T-cell (primary cell): ENCODE measurements at regions not wholly inside any gene's neighbourhood (a gene's known extent, or its start where the extent isn't known, plus 50 kb on each side); places are given as distances from the start of the nearest gene placed in this dataset.

Source experiments
- ATAC-seq, 4 experiments: fragments of 200-7000 bp in 3 of 4; fragments of 150-1000 bp in 1 of 4; cut with Tn5 transposase; replicated peaks in 1 of 4; 1 replicate in 3 of 4; 2 replicates in 1 of 4; pipeline ENCODE4 v1.10.0; 2021; ENCODE audit warnings: moderate library complexity in 3 of 4, mild to moderate bottlenecking in 2 of 4, moderate number of reproducible peaks in 1 of 4
- CTCF ChIA-PET, 2 donors: fragments of 300-600 bp; sonication (Branson Sonifier 250); formaldehyde crosslinking; loops; one replicate each; lab custom pipeline; 2022; ENCODE audit warnings: antibody characterized with exemption in 2 of 2; lab: Charles Lee
- POLR2A ChIA-PET, 2 donors: fragments of 300-600 bp; sonication (Branson Sonifier 250); formaldehyde crosslinking; loops; one replicate each; lab custom pipeline; 2022; ENCODE audit warnings: antibody characterized with exemption in 2 of 2; lab: Charles Lee
- DNase-seq, 35 experiments: peaks; one replicate each; pipeline versions ENCODE4 v3.0.0 to v3.0.0-alpha.2; 2013 to 2023
- H3K27ac ChIP-seq: one replicate; pipeline ENCODE4 v1.5.1; 2013; ENCODE audit warnings: low read length
- H3K27me3 ChIP-seq, 2 experiments: replicated peaks in 1 of 2; 1 replicate in 1 of 2; 2 replicates in 1 of 2; pipeline versions ENCODE4 v1.6.1 to v1.7.0; 2013; ENCODE audit warnings: low read length in 1 of 2, mixed read lengths in 1 of 2; ENCODE audit not compliant: control insufficient read depth in 2 of 2, insufficient read depth in 2 of 2; ENCODE audit errors: extremely low read depth in 1 of 2
- H3K36me3 ChIP-seq, 2 donors: 1 replicate in 1 of 2; 2 replicates in 1 of 2; pipeline versions ENCODE4 v1.6.1 to v1.7.0; 2013; ENCODE audit warnings: low read length in 1 of 2; ENCODE audit not compliant: control insufficient read depth in 2 of 2, insufficient read depth in 1 of 2; ENCODE audit errors: extremely low read depth in 1 of 2
- H3K4me1 ChIP-seq, 2 experiments: 1 replicate in 1 of 2; 2 replicates in 1 of 2; pipeline versions ENCODE4 v1.6.1 to v1.7.0; 2013; ENCODE audit warnings: low read length in 2 of 2, mixed read lengths in 1 of 2; ENCODE audit not compliant: insufficient read depth in 2 of 2, control insufficient read depth in 1 of 2; ENCODE audit errors: extremely low read depth in 1 of 2
- H3K4me3 ChIP-seq, 2 donors: 1 replicate in 1 of 2; 2 replicates in 1 of 2; pipeline versions ENCODE4 v1.5.1 to v1.7.0; 2013; ENCODE audit warnings: mild to moderate bottlenecking in 2 of 2, low read length in 1 of 2, moderate library complexity in 1 of 2; ENCODE audit not compliant: control insufficient read depth in 1 of 2; ENCODE audit errors: extremely low read depth in 1 of 2
- H3K9me3 ChIP-seq: 2 replicates; pipeline ENCODE4 v1.7.0; 2013
- H3K27ac Mint-ChIP-seq, 2 donors: one replicate each; pipeline ENCODE4 v1.8.0; 2020 to 2021; ENCODE audit warnings: mild to moderate bottlenecking in 2 of 2, mixed read lengths in 2 of 2
- H3K27me3 Mint-ChIP-seq, 2 donors: one replicate each; pipeline ENCODE4 v1.8.0; 2021 to 2022; ENCODE audit warnings: mixed read lengths in 2 of 2
- H3K36me3 Mint-ChIP-seq: one replicate; pipeline ENCODE4 v1.8.0; 2021; ENCODE audit warnings: mixed read lengths
- H3K4me1 Mint-ChIP-seq, 3 donors: one replicate each; pipeline ENCODE4 v1.8.0; 2020 to 2022; ENCODE audit warnings: mixed read lengths in 3 of 3, mild to moderate bottlenecking in 1 of 3
- H3K4me3 Mint-ChIP-seq, 3 donors: one replicate each; pipeline ENCODE4 v1.8.0; 2020 to 2022; ENCODE audit warnings: mild to moderate bottlenecking in 3 of 3, mixed read lengths in 3 of 3, moderate library complexity in 3 of 3
- H3K9me3 Mint-ChIP-seq, 3 donors: one replicate each; pipeline ENCODE4 v1.8.0; 2020 to 2022; ENCODE audit warnings: mixed read lengths in 3 of 3
- WGBS: methylation state at CpG from one replicate; pipeline ENCODE4 v1.1.5; 2013; ENCODE audit warnings: missing lambda C conversion rate; ENCODE audit not compliant: insufficient coverage; 5-methylcytosine and 5-hydroxymethylcytosine counted together

DNA sequence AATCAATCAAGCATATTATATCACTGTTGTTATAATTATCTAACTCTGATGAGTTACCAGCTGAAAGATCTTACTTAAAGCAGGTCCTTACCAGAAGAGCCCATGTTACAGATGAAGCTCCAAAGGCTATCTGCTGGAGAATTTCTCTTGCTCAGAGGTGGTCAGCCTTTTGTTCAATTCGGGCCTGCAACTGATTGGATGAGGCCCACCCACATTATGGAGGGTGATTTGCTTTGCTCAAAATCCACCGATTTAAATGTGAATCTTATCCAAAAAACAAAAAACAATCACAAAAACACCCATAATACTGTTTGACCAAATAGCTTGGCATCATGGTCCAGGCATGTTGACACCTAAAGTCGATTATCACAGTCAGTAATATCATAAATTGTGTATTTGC, 348.6 kb upstream of the ANO3 start:
- Mint-ChIP-seq H3K36me3 (no peaks in the 10 kb centered on the region), H3K27ac (no peak overlapping the region), H3K4me1 (no peaks in the 10 kb centered on the region), H3K27me3 (no peaks in the 10 kb centered on the region), H3K4me3 (no peak overlapping the region), H3K9me3 (peaks cover 4 to 10% (median 8%) of the 10 kb centered on the region in 3 donors)
- ChIA-PET CTCF (no interaction called here), POLR2A (no interaction called here)
- ATAC-seq (no peak), DNase-seq (no peak)
- WGBS = 67% methylated on average over 1 of the region's 3 CpGs
- Histone ChIP-seq H3K36me3 (no peaks in the 10 kb centered on the region), H3K9me3 (no peaks in the 10 kb centered on the region), H3K27me3 (no peaks in the 10 kb centered on the region), H3K4me1 (no peaks in the 10 kb centered on the region), H3K4me3 (no peak overlapping the region), H3K27ac (no peak overlapping the region)

DNA sequence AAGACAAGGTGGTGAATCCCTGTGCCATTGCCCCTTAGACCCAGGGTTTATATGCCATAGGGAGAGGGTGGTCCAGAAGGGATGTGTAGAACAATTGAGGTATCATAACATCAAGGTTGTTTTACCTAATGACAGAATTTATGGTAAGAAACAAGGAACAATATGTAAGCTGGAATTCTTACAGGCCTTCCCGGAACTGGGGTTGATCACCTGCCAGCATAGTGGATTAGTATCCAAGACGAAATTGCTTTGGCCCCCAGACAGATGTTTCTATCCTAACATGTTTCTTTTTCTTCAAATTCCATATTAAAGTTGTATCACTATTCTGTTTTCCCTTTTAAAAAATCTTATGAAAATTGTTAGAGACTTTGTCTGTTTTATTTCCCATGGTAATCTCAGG, 343.8 kb upstream of the ANO3 start:
- no CpG with 5 or more reads among the region's 2 CpGs for WGBS
- no peaks in the 10 kb centered on the region for H3K36me3 Mint-ChIP-seq
- H3K9me3 Mint-ChIP-seq = peaks cover 6 to 19% (median 12%) of the 10 kb centered on the region in 3 donors
- Histone ChIP-seq H3K4me3 (no peak overlapping the region), H3K27me3 (no peaks in the 10 kb centered on the region), H3K4me1 (no peaks in the 10 kb centered on the region), H3K27ac (no peak overlapping the region), H3K36me3 (no peaks in the 10 kb centered on the region), H3K9me3 (no peaks in the 10 kb centered on the region)
- ATAC-seq (no peak), DNase-seq (no peak)
- ChIA-PET POLR2A (no interaction called here), CTCF (no interaction called here)
- H3K4me1 Mint-ChIP-seq = no peaks in the 10 kb centered on the region
- no peaks in the 10 kb centered on the region for H3K27me3 Mint-ChIP-seq
- no peak overlapping the region for H3K4me3 Mint-ChIP-seq
- H3K27ac Mint-ChIP-seq = no peak overlapping the region

DNA sequence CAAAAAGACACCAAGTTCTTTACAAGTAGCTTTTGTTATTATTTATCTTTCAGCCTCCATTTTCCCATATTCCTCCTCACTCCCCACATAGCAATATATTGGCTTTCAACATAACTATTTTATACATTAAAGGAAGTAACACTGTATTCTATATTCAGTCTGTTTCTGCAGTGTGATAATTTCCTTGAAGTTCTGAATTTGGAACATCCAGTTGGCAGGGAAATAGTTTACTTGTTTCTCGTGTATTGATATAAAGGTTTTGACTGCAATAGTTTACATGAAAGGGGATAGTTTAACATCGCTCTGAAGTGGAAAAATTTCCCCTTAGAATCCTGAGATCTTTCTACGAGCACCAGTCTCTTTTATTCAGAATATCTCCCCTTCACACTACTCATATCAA, 341.5 kb upstream of the ANO3 start:
- Mint-ChIP-seq H3K4me3 (no peak overlapping the region), H3K36me3 (no peaks in the 10 kb centered on the region), H3K27ac (no peak overlapping the region), H3K9me3 (peaks cover 11 to 20% (median 13%) of the 10 kb centered on the region in 3 donors), H3K27me3 (no peaks in the 10 kb centered on the region), H3K4me1 (no peaks in the 10 kb centered on the region)
- Histone ChIP-seq H3K9me3 (no peaks in the 10 kb centered on the region), H3K27me3 (no peaks in the 10 kb centered on the region), H3K36me3 (no peaks in the 10 kb centered on the region), H3K27ac (no peak overlapping the region), H3K4me3 (no peak overlapping the region), H3K4me1 (no peaks in the 10 kb centered on the region)
- DNase-seq = no peak
- POLR2A ChIA-PET = no interaction called here
- CTCF ChIA-PET = no interaction called here
- no CpG with 5 or more reads among the region's 3 CpGs for WGBS
- no peak for ATAC-seq

DNA sequence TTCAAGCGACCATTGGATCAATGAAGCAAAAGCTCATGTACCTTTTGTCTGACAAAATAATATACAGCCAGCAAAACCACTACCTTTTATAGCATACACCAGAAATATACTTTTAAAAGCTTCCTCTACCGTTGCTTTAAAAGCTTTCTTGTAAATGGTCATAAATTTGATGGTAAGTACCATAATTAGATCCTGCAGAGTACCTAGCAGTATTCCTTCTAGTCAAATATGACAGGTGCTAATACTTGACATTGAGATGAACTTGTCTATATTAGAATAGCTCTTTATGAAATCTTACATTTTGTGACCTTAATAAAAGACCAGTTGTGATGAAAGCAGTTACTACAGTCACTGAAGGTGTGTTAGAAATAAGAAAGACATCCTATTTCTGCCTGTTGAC, 340.5 kb upstream of the ANO3 start:
- Histone ChIP-seq H3K4me3 (no peak overlapping the region), H3K9me3 (no peaks in the 10 kb centered on the region), H3K27ac (no peak overlapping the region), H3K27me3 (no peaks in the 10 kb centered on the region), H3K4me1 (no peaks in the 10 kb centered on the region), H3K36me3 (no peaks in the 10 kb centered on the region)
- Mint-ChIP-seq H3K36me3 (no peaks in the 10 kb centered on the region), H3K4me1 (no peaks in the 10 kb centered on the region), H3K9me3 (peaks cover 9 to 24% (median 10%) of the 10 kb centered on the region in 3 donors), H3K27me3 (no peaks in the 10 kb centered on the region), H3K4me3 (no peak overlapping the region), H3K27ac (no peak overlapping the region)
- DNase-seq (no peak), ATAC-seq (no peak)
- no CpG with 5 or more reads among the region's 2 CpGs for WGBS
- ChIA-PET CTCF (no interaction called here), POLR2A (interaction anchor here in 1 of 2 donors (0.6 kb wide), 1 partner anchor 172 kb away, joined by 3 read pairs; no protein-coding TSS in a partner anchor)

DNA sequence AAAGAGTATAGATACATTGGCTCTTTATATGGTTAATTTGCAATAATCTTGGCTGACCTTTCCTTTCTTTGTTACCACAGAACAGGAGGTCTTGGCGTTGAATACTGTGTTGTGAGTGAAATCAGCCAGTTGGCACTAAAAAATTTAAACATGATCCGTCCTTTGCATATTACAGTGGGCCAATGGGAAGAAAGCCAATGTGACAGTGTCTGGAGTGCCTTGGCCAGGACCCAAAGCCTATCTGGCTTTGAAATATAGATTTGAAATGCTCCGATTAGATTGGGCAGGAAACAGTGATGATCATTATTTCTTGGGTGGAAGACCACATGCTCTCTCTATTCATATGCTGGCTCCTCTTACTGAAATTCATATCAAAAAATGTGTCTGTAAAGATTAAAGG, 339.6 kb upstream of the ANO3 start:
- DNase-seq = no peak
- no peaks in the 10 kb centered on the region for H3K4me1 Mint-ChIP-seq
- Histone ChIP-seq H3K36me3 (no peaks in the 10 kb centered on the region), H3K4me1 (no peaks in the 10 kb centered on the region), H3K9me3 (no peaks in the 10 kb centered on the region), H3K27ac (no peak overlapping the region), H3K4me3 (no peak overlapping the region), H3K27me3 (no peaks in the 10 kb centered on the region)
- peaks cover 9 to 26% (median 10%) of the 10 kb centered on the region in 3 donors for H3K9me3 Mint-ChIP-seq
- ATAC-seq = no peak
- WGBS = 79% methylated on average over 2 of the region's 3 CpGs
- H3K27me3 Mint-ChIP-seq = no peaks in the 10 kb centered on the region
- ChIA-PET CTCF (no interaction called here), POLR2A (no interaction called here)
- H3K36me3 Mint-ChIP-seq = no peaks in the 10 kb centered on the region
- H3K27ac Mint-ChIP-seq = no peak overlapping the region
- no peak overlapping the region for H3K4me3 Mint-ChIP-seq

DNA sequence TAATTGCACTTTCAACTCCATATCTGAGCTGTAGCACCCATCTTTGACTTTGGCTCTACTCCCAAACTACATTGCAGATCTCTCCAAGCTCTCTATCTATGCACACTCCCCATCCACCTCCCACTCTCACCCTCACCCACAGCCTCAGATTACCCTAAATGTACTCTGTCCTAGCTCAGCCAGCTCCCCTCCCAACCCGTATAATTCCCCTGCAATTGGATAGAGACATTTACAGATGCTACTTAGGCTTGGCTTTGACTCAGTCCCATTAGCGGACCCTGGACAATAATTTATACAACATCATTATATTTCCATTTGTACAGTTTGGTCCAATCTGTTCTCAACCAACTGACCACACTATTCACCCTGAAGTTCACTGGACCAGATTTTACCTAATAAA, 338.9 kb upstream of the ANO3 start:
- H3K4me3 Mint-ChIP-seq = no peak overlapping the region
- CTCF ChIA-PET = no interaction called here
- WGBS = 87% methylated on average over 2 of the region's 2 CpGs
- H3K4me3 ChIP-seq = no peak overlapping the region
- H3K27ac ChIP-seq = no peak overlapping the region
- H3K27me3 Mint-ChIP-seq = no peaks in the 10 kb centered on the region
- H3K4me1 Mint-ChIP-seq = no peaks in the 10 kb centered on the region
- no peak for DNase-seq
- peaks cover 9 to 29% (median 10%) of the 10 kb centered on the region in 3 donors for H3K9me3 Mint-ChIP-seq
- no peaks in the 10 kb centered on the region for H3K36me3 Mint-ChIP-seq
- no peak overlapping the region for H3K27ac Mint-ChIP-seq
- POLR2A ChIA-PET = no interaction called here
- ATAC-seq = no peak
- H3K9me3 ChIP-seq = no peaks in the 10 kb centered on the region
- H3K27me3 ChIP-seq = no peaks in the 10 kb centered on the region
- no peaks in the 10 kb centered on the region for H3K36me3 ChIP-seq
- H3K4me1 ChIP-seq = no peaks in the 10 kb centered on the region

DNA sequence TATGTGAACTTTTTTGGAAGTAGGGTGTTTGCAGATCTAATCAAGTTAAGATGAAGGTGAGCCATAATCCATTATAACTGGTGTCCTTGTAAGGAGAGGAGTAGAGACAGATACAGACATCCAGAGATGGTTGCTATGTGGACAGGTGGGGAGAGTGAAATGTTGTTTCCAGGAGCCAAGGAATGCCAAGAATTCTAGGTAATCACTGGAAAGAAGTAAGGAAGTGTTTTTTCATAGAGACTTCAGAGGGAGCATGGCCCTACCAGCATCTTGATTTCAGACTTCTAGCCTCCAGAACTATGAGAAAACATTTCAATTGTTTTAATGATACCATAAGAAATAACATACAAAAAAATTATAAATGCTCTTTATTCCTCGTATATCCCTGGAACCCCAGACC, 320.5 kb upstream of the ANO3 start:
- Histone ChIP-seq H3K27ac (no peak overlapping the region), H3K36me3 (no peaks in the 10 kb centered on the region), H3K4me1 (no peaks in the 10 kb centered on the region), H3K9me3 (no peaks in the 10 kb centered on the region), H3K4me3 (no peak overlapping the region), H3K27me3 (no peaks in the 10 kb centered on the region)
- CTCF ChIA-PET = no interaction called here
- ATAC-seq = no peak
- POLR2A ChIA-PET = no interaction called here
- Mint-ChIP-seq H3K4me1 (no peaks in the 10 kb centered on the region), H3K9me3 (peaks cover 8 to 18% (median 9%) of the 10 kb centered on the region in 3 donors), H3K27ac (no peak overlapping the region), H3K27me3 (no peaks in the 10 kb centered on the region), H3K36me3 (no peaks in the 10 kb centered on the region), H3K4me3 (no peak overlapping the region)
- no peak for DNase-seq
- no CpG with 5 or more reads among the region's 1 CpG for WGBS
